ENCODE measurements at regions not wholly inside any gene's neighbourhood (a gene's known extent, or its start where the extent isn't known, plus 50 kb on each side); places are given as distances from the start of the nearest gene placed in this dataset.

DNA sequence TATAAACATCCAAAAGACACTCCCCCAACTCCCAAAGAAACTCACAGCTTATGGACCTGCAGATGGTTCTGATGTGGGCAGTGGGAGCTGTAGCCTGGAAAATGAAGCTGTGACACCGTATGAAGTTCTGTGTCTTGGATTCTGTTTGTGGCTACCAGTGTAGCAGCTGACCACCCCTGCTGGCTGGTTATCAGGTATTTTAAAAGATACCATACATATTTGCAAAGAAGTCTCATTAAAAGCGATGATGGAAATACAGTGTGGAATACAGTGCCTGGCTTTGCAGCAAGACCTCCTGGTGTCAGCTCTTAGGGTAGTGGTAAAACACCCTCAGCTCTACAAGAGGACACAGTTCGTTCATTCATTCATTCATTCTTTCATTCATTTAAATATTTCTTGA, 194.3 kb upstream of the PRKCQ start:
- no peak for DNase-seq (ENCODE audit: low read depth)

DNA sequence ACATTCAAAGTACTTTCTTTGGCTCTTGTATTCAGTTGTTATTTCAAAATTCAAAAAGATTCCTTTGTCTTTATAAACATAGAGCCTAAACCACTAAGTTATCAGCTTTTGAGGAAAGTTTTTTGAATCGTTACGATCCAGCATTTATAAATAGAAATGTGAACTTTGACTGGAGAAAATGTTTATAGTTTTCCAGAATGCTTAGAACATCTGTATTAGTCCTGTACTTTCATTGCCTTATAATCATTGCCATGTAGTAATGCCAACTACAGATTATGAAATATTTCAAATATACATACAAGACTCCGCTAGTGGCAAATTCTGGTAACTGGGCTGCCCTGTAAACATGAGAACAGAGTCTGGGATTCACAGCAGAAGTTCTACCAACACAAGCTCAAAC, 191.3 kb upstream of the PRKCQ start:
- DNase-seq (ENCODE audit: low read depth), result no peak

DNA sequence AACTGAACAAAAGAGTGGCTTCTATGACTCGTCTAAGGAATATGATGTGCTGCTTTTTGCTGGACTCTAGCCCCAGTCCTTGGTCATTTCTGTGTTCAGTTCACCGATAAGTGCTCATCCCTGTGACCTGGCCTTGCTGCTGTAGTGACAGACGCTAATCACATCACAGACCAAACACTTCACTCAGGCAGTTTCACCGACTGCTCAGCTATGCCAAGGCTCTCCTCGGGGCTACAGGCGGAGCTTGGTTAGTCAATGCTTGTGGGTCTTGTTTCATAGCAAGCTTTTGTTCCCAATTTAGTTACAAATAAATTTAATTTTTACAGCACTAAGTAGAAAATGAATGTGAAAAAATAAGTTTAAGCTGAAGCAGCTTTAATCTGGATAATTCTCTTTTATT, 190.8 kb upstream of the PRKCQ start:
- peak; percentile 31 for DNase-seq (ENCODE audit: low read depth)

- DNase-seq (ENCODE audit: low read depth), result no peak
These were observed 189.8 kb upstream of the PRKCQ start for GRCh38 chr10:6769704-6770417.

DNA sequence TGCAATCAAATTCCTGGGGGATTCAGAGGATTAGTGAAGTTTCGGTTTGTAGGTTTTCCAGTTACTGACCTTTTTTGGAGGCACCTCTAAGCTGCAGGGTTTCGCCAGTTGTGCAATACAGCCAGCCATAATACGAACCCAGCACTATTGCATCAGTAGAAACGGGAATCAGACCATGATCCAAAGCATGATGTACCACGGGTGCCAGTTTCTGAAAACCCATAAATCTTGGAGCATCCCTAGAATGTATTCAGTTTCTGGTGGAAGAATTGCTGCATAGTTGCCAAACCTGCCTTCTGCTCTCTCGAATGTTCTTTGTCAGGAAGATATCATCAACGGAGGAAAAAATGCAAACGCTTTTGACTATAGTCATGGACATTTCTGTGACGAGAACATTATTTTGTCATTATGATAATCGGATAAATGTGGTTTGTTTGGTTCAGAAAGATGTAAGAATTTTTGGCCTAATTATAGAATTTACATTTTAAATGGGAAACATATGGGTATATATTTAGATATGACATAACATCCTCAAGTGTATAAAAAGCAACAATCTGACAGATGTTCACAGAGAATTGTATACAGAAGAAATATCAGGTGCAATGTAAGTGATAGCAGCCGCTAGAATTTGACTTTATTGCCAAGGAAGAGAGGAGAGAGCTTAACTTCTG, 186.2 kb upstream of the PRKCQ start:
- no peak for DNase-seq (ENCODE audit: low read depth)

- DNase-seq (ENCODE audit: low read depth), result no peak
These were observed 183.3 kb upstream of the PRKCQ start for GRCh38 chr10:6763423-6763822.

DNA sequence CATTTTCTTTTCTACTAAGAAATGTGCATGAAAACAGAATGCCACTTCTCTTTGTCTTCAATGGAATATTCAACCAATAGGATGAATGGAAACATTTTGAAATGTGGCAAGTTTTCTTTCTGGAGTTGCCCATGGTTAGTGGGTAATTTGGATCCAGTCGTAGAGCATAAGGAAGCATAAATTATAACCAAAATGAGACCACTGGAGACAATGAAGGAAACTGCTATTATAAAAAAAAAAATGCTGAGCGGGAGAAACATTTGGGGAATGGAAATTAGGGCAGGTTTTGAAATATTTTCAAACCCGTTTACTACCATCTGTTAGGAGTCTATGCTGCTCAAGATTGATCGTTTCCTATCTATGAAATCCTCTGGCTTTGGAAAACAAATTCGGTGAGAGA, 182.9 kb upstream of the PRKCQ start:
- no peak for DNase-seq (ENCODE audit: low read depth)

GRCh38 chr10:6759961-6760360, 179.9 kb upstream of the PRKCQ start:
- no peak for DNase-seq (ENCODE audit: low read depth)

DNA sequence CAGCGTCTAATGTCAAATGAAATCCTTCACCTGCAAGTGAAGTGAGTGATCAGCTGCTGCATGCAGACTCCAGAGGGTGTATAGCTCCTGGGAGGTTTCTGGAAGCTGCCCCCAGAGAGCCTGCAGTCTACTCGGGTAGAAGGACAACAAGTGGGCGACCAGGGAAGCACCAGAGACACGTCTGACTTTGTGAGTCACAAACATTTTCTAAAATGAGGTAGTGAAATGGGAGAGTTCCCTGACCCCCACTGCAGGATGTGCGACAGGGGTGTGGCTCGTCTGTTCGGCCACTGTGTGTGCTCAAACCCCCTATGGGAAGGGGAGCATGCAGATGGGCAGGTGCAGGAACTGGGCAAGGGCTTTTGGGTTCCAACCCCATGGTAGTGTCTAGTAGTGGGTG, 177.1 kb upstream of the PRKCQ start:
- DNase-seq (ENCODE audit: low read depth), result no peak

GRCh38 chr10:6756716-6757115, 176.6 kb upstream of the PRKCQ start:
- no peak for DNase-seq (ENCODE audit: low read depth)

- DNase-seq (ENCODE audit: low read depth), result peak; percentile 68
These were observed 175.8 kb upstream of the PRKCQ start for GRCh38 chr10:6755781-6756460.

DNA sequence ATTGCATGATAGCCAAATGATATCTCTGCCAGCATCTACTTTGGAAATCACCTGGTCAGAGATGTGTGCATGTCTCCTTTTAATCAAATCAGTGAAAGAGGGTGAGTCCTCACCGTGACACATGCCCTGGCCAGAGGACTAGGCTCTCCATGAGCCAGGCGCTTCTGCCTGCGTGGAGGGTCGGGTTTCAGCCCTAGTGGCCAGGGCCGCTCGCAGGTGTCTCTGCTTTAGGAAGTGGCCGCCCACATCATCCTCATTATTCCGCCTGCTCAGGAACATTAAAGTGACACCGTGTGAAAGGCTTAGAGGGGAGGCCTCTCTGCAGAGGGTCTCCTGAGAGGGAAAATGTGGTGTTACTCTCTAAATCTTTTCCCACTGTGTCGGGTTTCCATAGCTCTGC, 173.6 kb upstream of the PRKCQ start:
- no peak for DNase-seq (ENCODE audit: low read depth)

GRCh38 chr10:6751363-6751762, 171.3 kb upstream of the PRKCQ start:
- peak; percentile 49 for DNase-seq (ENCODE audit: low read depth)

GRCh38 chr10:6748981-6749635, 169.0 kb upstream of the PRKCQ start:
- peak; percentile 91 for DNase-seq (ENCODE audit: low read depth)

GRCh38 chr10:6748029-6748428, 168.0 kb upstream of the PRKCQ start:
- DNase-seq (ENCODE audit: low read depth), result peak; percentile 34

DNA sequence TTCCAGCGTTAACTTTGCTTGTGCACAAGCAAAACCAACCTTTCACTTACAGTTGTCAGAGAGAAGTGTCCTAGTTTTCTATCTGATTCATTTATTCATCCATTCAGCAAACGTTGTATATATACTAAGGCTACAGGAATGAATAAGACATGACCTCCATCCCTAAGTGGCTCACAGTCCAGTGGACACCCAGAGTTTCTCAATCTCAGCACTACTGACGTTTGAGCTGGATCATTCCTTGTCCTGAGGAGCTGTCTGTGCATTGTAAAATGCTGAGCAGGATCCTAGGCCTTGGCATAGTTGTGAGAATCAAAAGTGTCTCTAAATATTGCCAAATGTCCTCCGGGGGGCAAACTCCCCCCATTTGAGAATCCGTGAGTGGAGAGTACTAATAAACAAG, 166.7 kb upstream of the PRKCQ start:
- no peak for DNase-seq (ENCODE audit: low read depth)

DNA sequence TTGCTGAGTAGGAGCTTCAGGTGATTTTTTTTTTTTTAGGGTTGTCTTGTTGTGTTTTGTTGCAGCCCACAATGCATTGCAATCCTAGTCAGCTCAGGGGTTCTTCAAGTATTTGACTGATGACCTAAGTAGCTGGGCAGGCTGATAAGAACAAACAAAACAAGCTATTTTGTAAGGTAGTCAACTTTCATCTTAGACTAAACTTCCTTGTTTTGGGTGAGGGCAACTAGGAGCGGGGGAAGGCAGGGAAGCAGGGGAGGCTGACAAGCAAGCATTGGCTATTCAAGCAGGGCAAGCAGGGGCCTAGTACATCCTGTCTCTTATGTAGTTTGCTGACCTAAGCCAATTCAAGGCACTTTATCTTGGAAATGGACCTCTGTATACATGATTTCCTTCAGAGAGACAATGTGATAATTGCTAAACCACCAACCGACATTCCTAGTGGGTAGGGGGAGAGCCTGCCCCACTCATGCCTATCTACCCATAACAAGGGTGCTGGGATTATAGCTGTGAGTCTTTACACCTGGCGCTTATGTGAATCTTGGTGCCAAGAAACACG, 163.3 kb upstream of the PRKCQ start:
- no peak for DNase-seq (ENCODE audit: low read depth)

- DNase-seq (ENCODE audit: low read depth), result no peak
These were observed 161.5 kb upstream of the PRKCQ start for GRCh38 chr10:6741541-6741941.

DNA sequence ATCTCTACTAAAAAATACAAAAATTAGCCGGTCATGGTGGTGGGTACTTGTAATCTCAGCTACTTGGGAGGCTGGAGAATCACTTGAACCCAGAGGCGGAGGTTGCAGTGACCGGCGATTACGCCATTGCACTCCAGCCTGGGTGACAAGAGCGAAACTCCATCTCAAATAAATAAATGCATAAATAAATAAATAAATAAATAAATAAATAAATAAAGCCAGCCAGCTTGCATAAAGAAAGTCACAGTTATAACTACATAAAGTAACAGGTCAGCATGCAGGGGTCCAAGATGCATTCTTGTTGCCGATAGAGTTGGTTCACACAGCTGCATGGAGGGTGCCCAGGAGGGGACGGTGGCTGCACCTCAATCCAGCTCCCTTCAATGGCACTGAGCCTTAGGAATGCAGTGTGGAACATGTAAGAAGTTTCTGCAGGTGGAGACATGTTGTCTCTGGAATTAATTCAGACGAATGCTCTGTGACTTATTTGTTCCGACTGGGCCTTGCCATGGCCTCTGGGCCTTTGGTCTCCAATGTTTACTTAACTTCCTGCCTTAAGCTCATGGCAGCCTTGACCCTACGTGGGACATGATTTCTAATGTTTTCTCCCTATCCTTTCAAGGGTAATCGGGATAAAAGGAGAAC, 159.6 kb upstream of the PRKCQ start:
- no peak for DNase-seq (ENCODE audit: low read depth)

GRCh38 chr10:6738112-6738768, 158.2 kb upstream of the PRKCQ start:
- DNase-seq (ENCODE audit: low read depth), result peak; percentile 47

GRCh38 chr10:6737758-6738111, 157.7 kb upstream of the PRKCQ start:
- no peak for DNase-seq (ENCODE audit: low read depth)

Data from M059J (cell line).